HEK293T (cell line): ENCODE measurements at regions not wholly inside any gene's neighbourhood (a gene's known extent, or its start where the extent isn't known, plus 50 kb on each side); places are given as distances from the start of the nearest gene placed in this dataset.

Source experiments
- CTCF ChIA-PET: fragments of 350-600 bp; formaldehyde crosslinking; extraction: SDS; loops from one replicate; lab custom pipeline; 2021; ENCODE audit warnings: antibody characterized with exemption, inconsistent platforms; lab: Yijun Ruan, JAX
- POLR2A ChIA-PET: fragments of 350-600 bp; formaldehyde crosslinking; extraction: SDS; loops from one replicate; lab custom pipeline; 2020; ENCODE audit warnings: antibody characterized with exemption, inconsistent platforms; lab: Yijun Ruan, JAX
- DNase-seq: peaks from one replicate; pipeline ENCODE4 v3.0.0; 2012; ENCODE audit warnings: mixed read lengths; ENCODE audit errors: extremely low spot score
- ARNT ChIP-seq: fragments of 450-650 bp; IDR thresholded peaks from 2 replicates; pipeline ENCODE4 v1.6.1; 2017; ENCODE audit warnings: mild to moderate bottlenecking
- BHLHE40 ChIP-seq: fragments of 450-650 bp; IDR thresholded peaks from 2 replicates; pipeline ENCODE4 v1.6.1; 2016; ENCODE audit warnings: mild to moderate bottlenecking, moderate library complexity, borderline replicate concordance
- CTBP1 ChIP-seq: fragments of 450-650 bp; IDR thresholded peaks from 2 replicates; pipeline ENCODE4 v1.6.1; 2016; ENCODE audit warnings: borderline replicate concordance
- ELF4 ChIP-seq: fragments of 450-650 bp; IDR thresholded peaks from 2 replicates; pipeline ENCODE4 v1.6.1; 2017; ENCODE audit warnings: antibody characterized with exemption
- FOXA1 ChIP-seq: fragments of 450-650 bp; IDR thresholded peaks from 2 replicates; pipeline ENCODE4 v1.6.1; 2016; ENCODE audit warnings: mild to moderate bottlenecking
- FOXK2 ChIP-seq: fragments of 450-650 bp; IDR thresholded peaks from 2 replicates; pipeline ENCODE4 v1.6.1; 2016; ENCODE audit warnings: mild to moderate bottlenecking
- FOXM1 ChIP-seq: fragments of 450-650 bp; IDR thresholded peaks from 2 replicates; pipeline ENCODE4 v1.6.1; 2017; ENCODE audit warnings: mild to moderate bottlenecking, borderline replicate concordance
- HDGF ChIP-seq: fragments of 450-650 bp; IDR thresholded peaks from 2 replicates; pipeline ENCODE4 v1.6.1; 2017; ENCODE audit warnings: antibody characterized with exemption, borderline replicate concordance
- L3MBTL2 ChIP-seq: fragments of 450-650 bp; conservative IDR thresholded peaks from 2 replicates; pipeline ENCODE4 v1.6.1; 2016; ENCODE audit warnings: mild to moderate bottlenecking
- LEF1 ChIP-seq: fragments of 450-650 bp; IDR thresholded peaks from 2 replicates; pipeline ENCODE4 v1.6.1; 2017; ENCODE audit warnings: mild to moderate bottlenecking, borderline replicate concordance
- NFRKB ChIP-seq: fragments of 450-650 bp; IDR thresholded peaks from 2 replicates; pipeline ENCODE4 v1.6.1; 2016; ENCODE audit warnings: mild to moderate bottlenecking, moderate library complexity
- SP1 ChIP-seq: fragments of 450-650 bp; IDR thresholded peaks from 2 replicates; pipeline ENCODE4 v1.6.1; 2017
- SUZ12 ChIP-seq: fragments of 450-650 bp; IDR thresholded peaks from 2 replicates; pipeline ENCODE4 v1.6.1; 2016; ENCODE audit warnings: mild to moderate bottlenecking
- TARDBP ChIP-seq: fragments of 450-650 bp; IDR thresholded peaks from 2 replicates; pipeline ENCODE4 v1.6.1; 2016
- ZNF384 ChIP-seq: fragments of 450-650 bp; IDR thresholded peaks from 2 replicates; pipeline ENCODE4 v1.6.1; 2016
- TF ChIP-seq, protein P1 (sequence below): fragments of 450-650 bp; IDR thresholded peaks from 2 replicates; pipeline ENCODE4 v1.6.1; 2016

DNA sequence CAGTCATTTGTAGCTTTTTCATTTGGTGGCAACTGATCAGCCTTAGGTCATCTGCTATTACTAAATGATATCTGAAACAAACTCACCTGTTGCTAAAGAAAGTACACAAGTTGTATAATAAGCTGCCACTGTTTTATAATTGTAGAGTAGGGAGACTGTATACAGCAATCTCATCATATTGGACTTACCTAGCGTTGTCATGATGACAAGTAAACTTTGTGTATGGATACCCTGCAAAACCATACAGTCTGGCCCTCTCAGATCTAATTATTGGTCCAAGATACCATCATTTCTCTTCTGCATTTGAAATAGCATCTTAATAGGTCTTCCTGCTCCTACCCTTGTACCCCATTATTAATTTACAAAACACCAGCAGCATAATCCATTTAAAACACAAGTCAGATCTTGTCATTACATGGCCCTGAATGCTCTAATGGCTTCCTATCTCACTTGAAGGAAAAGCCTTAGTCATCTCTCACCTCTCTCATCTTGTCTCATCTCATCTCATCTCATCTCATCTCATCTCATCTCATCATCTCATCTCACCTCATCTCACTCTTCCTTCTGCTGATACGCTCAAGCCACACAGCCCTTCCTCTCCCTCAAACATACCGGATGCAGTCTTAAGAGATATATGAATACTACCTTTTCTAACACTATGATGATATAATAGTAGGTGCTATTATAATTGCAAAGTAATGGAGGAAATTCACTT, 540.6 kb downstream of the MDFIC start:
- TF ChIP-seq L3MBTL2, result no peak
- TF ChIP-seq CTBP1, result no peak
- TF ChIP-seq LEF1, result no peak
- TF ChIP-seq ELF4, result no peak
- no peak for TF ChIP-seq SUZ12
- TF ChIP-seq FOXK2, result no peak
- no peak for TF ChIP-seq ARNT
- TF ChIP-seq BHLHE40, result no peak
- TF ChIP-seq ZNF384, result no peak
- TF ChIP-seq FOXM1, result no peak
- TF ChIP-seq FOXA1, result no peak
- no peak for TF ChIP-seq SP1
- no peak for TF ChIP-seq HDGF
- TF ChIP-seq NFRKB, result no peak
- TF ChIP-seq, protein P1, sequence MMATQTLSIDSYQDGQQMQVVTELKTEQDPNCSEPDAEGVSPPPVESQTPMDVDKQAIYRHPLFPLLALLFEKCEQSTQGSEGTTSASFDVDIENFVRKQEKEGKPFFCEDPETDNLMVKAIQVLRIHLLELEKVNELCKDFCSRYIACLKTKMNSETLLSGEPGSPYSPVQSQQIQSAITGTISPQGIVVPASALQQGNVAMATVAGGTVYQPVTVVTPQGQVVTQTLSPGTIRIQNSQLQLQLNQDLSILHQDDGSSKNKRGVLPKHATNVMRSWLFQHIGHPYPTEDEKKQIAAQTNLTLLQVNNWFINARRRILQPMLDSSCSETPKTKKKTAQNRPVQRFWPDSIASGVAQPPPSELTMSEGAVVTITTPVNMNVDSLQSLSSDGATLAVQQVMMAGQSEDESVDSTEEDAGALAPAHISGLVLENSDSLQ, result no peak
- no peak for TF ChIP-seq TARDBP
- ChIA-PET CTCF (no interaction called here), POLR2A (no interaction called here)
- no peak for DNase-seq

DNA sequence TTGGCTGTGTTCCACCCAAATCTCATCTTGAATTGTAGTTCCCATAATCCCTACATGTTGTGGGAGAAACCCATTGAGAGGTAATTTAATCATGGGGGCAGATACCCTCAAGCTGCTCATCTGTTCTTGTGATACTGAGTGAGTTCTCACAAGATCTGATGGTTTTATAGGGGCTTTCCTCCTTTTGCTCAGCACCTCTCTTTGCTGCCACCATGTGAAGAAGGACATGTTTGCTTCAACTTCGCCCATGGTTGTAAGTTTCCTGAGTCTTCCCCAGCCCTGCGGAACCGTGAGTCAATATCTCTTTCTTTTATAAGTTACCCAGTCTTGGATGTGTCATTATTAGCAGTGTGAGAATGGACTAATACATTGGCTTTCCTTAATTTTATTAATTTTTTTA, 527.8 kb downstream of the MDFIC start:
- ChIA-PET CTCF (no interaction called here), POLR2A (no interaction called here)
- TF ChIP-seq BHLHE40 (no peak), FOXK2 (no peak), ARNT (no peak), NFRKB (no peak), SP1 (no peak), FOXM1 (no peak), HDGF (no peak), SUZ12 (no peak), FOXA1 (no peak), TARDBP (no peak), ELF4 (no peak), ZNF384 (no peak), LEF1 (no peak)
- TF ChIP-seq, protein P1, result no peak
- DNase-seq, result no peak

DNA sequence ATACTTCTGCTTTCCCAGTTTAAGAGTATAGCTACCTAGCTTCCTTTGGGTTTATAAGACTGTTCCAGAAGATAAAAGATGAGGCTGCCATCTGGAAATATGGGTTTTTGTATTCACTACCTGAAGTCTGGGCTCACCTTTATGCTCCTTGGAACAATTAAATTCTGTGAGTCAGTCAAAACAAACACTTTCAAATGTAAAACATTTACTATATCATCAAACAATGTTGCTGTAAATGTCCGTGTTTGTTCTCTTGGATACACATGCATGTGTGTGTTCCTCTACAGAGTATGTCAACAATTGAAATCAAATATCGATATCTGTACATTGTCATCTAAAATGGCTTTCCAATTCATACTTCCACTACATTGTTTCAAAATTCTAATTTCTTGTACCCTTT, 525.6 kb downstream of the MDFIC start:
- CTCF ChIA-PET, result no interaction called here
- no peak for DNase-seq
- POLR2A ChIA-PET, result no interaction called here
- TF ChIP-seq TARDBP (no peak), ELF4 (no peak), ZNF384 (no peak), HDGF (no peak), BHLHE40 (no peak), LEF1 (no peak), FOXA1 (no peak), SUZ12 (no peak), FOXM1 (no peak), L3MBTL2 (no peak), SP1 (no peak), FOXK2 (no peak), ARNT (no peak)
- TF ChIP-seq, protein P1, result no peak

DNA sequence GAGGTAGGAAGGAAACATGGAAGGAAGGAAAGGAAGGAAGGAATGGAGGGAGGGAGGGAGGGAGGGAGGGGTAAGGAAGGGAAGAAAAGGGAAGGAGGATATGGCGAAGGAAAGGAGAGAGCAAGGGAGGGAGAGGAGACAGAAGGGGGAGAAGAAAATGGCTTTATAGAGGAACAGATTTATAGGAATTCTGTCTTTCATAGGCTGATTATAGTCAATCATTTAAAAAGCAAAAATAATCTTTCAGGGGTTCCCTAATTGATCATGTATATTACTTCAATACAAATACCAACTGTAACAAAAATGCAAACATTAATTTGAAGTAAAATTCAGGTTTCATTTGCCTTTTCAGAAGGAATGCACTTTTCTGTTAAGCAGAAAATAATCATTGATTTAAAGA, 519.1 kb downstream of the MDFIC start:
- no peak for DNase-seq
- ChIA-PET POLR2A (no interaction called here), CTCF (no interaction called here)
- no peak for TF ChIP-seq ZNF384
- no peak for TF ChIP-seq FOXK2
- TF ChIP-seq ARNT, result no peak
- no peak for TF ChIP-seq FOXA1
- no peak for TF ChIP-seq SP1
- no peak for TF ChIP-seq HDGF
- no peak for TF ChIP-seq BHLHE40
- TF ChIP-seq SUZ12, result no peak
- TF ChIP-seq CTBP1, result no peak
- TF ChIP-seq LEF1, result no peak
- TF ChIP-seq ELF4, result no peak
- TF ChIP-seq FOXM1, result no peak

DNA sequence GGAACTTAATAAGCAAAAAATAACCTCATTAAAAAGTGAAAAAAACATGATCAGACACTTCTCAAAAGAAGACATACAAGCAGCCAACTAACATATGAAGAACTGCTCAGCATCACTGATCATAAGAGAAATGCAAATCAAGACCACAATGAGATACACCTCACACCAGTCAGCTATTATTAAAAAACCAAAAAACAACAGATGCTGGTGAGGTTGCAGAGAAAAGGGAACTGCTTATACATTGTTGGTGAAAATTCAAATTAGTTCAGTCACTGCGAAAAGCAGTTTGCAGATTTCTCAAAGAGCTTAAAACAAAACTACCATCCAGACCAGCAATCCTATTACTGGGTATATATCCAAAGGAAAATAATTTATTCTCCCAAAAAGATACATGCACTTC, 513.3 kb downstream of the MDFIC start:
- TF ChIP-seq ARNT (no peak), NFRKB (no peak), SP1 (no peak), CTBP1 (no peak), FOXM1 (no peak), ELF4 (no peak), ZNF384 (no peak), SUZ12 (no peak)
- TF ChIP-seq, protein P1, result no peak
- CTCF ChIA-PET, result no interaction called here
- POLR2A ChIA-PET, result no interaction called here
- DNase-seq, result no peak
